Prostate gland (tissue), 2 donors: ENCODE measurements at regions not wholly inside any gene's neighbourhood (a gene's known extent, or its start where the extent isn't known, plus 50 kb on each side); places are given as distances from the start of the nearest gene placed in this dataset.
"Not testable (repeated sequence)": the region's sequence is repeated elsewhere in the genome, so short reads cannot be mapped to it uniquely, and the experiment has no call there.

ENCODE experiments used
- DNase-seq: peaks from one replicate; pipeline ENCODE4 v3.0.0-alpha.2; 2019; ENCODE audit warnings: low spot score
- H3K27ac ChIP-seq, 2 donors: fragments of 200-600 bp; sonication (generic); 2 replicates each; pipeline ENCODE4 v1.5.1; 2017 to 2019
- H3K27me3 ChIP-seq: fragments of 200-600 bp; sonication (generic); replicated peaks from 2 replicates; pipeline ENCODE4 v1.5.1; 2019; ENCODE audit not compliant: insufficient read depth
- H3K36me3 ChIP-seq, 2 donors: fragments of 200-600 bp; sonication (generic); 1 replicate in 1 of 2; 2 replicates in 1 of 2; pipeline versions ENCODE4 v1.5.1 to v1.8.1; 2017 to 2019
- H3K4me1 ChIP-seq: fragments of 200-600 bp; sonication (generic); replicated peaks from 2 replicates; pipeline ENCODE4 v1.5.1; 2019
- H3K4me3 ChIP-seq, 2 donors: fragments of 200-600 bp; sonication (generic); 2 replicates each; pipeline ENCODE4 v1.5.1; 2017 to 2019
- H3K9me3 ChIP-seq: fragments of 200-600 bp; sonication (generic); 2 replicates; pipeline ENCODE4 v1.5.1; 2017
- CTCF ChIP-seq, 4 experiments: fragments of 200-600 bp in 2 of 4; fragments of 450-650 bp in 2 of 4; sonication (generic) in 2 of 4; IDR thresholded peaks; 1 replicate in 3 of 4; 2 replicates in 1 of 4; pipeline ENCODE4 v1.5.1; 2016 to 2019; ENCODE audit warnings: antibody characterized with exemption in 4 of 4, mild to moderate bottlenecking in 2 of 4, moderate library complexity in 2 of 4
- POLR2A ChIP-seq: fragments of 450-650 bp; IDR thresholded peaks from one replicate; pipeline ENCODE4 v1.6.1; 2016; ENCODE audit warnings: antibody characterized with exemption, mild to moderate bottlenecking
- POLR2AphosphoS5 ChIP-seq: sonication (generic); formaldehyde crosslinking; IDR thresholded peaks from one replicate; pipeline ENCODE4 v1.6.1; 2017; ENCODE audit warnings: antibody characterized with exemption
- WGBS: methylation state at CpG from one replicate; pipeline ENCODE4 v1.1.5; 2018; 5-methylcytosine and 5-hydroxymethylcytosine counted together
- intact Hi-C: fragments of 100-400 bp; cut with DNase I; formaldehyde crosslinking; loops from one replicate; pipeline ENCODE4 v1.14.2; 2022

- DNase-seq: no peak
- Histone ChIP-seq H3K27ac (no peak overlapping the region), H3K4me1 (no peaks in the 10 kb centered on the region), H3K4me3 (no peak overlapping the region), H3K9me3 (no peaks in the 10 kb centered on the region), H3K27me3 (no peaks in the 10 kb centered on the region), H3K36me3 (no peaks in the 10 kb centered on the region)
- TF ChIP-seq POLR2A (no peak), POLR2AphosphoS5 (no peak), CTCF (IDR thresholded peaks at IDR 0.05) (no peak)
- intact Hi-C loops: no loop called here
- WGBS: 81% methylated on average over 1 of the region's 1 CpG
Observed at GRCh38 chr11:105357146-105357545, 217.6 kb upstream of the CARD18 start.

- intact Hi-C loops, H3K4me3 ChIP-seq, H3K36me3 ChIP-seq, H3K27me3 ChIP-seq, H3K9me3 ChIP-seq, DNase-seq, H3K4me1 ChIP-seq, H3K27ac ChIP-seq: not testable (repeated sequence)
- WGBS: 95% methylated on average over 3 of the region's 3 CpGs
Observed at GRCh38 chr11:105349867-105350266, 210.3 kb upstream of the CARD18 start.

GRCh38 chr11:105344938-105345337 is 205.4 kb upstream of the CARD18 start:
- intact Hi-C loops: no loop called here
- Histone ChIP-seq H3K4me1 (no peaks in the 10 kb centered on the region), H3K27ac (no peak overlapping the region), H3K36me3 (no peaks in the 10 kb centered on the region), H3K27me3 (no peaks in the 10 kb centered on the region), H3K4me3 (no peak overlapping the region), H3K9me3 (no peaks in the 10 kb centered on the region)
- 97% methylated on average over 1 of the region's 1 CpG for WGBS
- no peak for DNase-seq
- TF ChIP-seq POLR2AphosphoS5 (no peak), CTCF (IDR thresholded peaks at IDR 0.05) (no peak), POLR2A (no peak)

- Histone ChIP-seq H3K27ac (no peak overlapping the region), H3K9me3 (no peaks in the 10 kb centered on the region), H3K4me1 (no peaks in the 10 kb centered on the region), H3K36me3 (no peaks in the 10 kb centered on the region), H3K27me3 (no peaks in the 10 kb centered on the region), H3K4me3 (no peak overlapping the region)
- whole genome bisulfite sequencing: 98% methylated on average over 10 of the region's 11 CpGs
- DNase-seq: no peak
- intact Hi-C loops: no loop called here
- no peak for TF ChIP-seq CTCF (IDR thresholded peaks at IDR 0.05)
- TF ChIP-seq POLR2A: no peak
- TF ChIP-seq POLR2AphosphoS5: no peak
Observed at GRCh38 chr11:105334025-105334714, 194.6 kb upstream of the CARD18 start.

- H3K9me3 ChIP-seq: no peaks in the 10 kb centered on the region
- H3K4me1 ChIP-seq: no peaks in the 10 kb centered on the region
- intact Hi-C loops: no loop called here
- no peak overlapping the region for H3K27ac ChIP-seq
- no peaks in the 10 kb centered on the region for H3K36me3 ChIP-seq
- no peak overlapping the region for H3K4me3 ChIP-seq
- WGBS: 92% methylated on average over 3 of the region's 3 CpGs
- TF ChIP-seq POLR2AphosphoS5: no peak
- TF ChIP-seq CTCF (IDR thresholded peaks at IDR 0.05): no peak
- no peak for TF ChIP-seq POLR2A
- no peak for DNase-seq
- no peaks in the 10 kb centered on the region for H3K27me3 ChIP-seq
Observed at GRCh38 chr11:105333153-105333552, 193.6 kb upstream of the CARD18 start.
